HCT116 (cell line): ENCODE measurements at regions not wholly inside any gene's neighbourhood (a gene's known extent, or its start where the extent isn't known, plus 50 kb on each side); places are given as distances from the start of the nearest gene placed in this dataset.

Experiments
- ATAC-seq: fragments of 200-7000 bp; cut with Tn5 transposase; 2 replicates; pipeline ENCODE4 v1.9.1; 2020; ENCODE audit warnings: mild to moderate bottlenecking, moderate library complexity
- BruUV-seq: library from RNA; stranded (reverse); fragments of 400-500 nt; replicated peaks from 2 replicates; lab custom pipeline; 2021; lab: Mats Ljungman, UMichigan
- CTCF ChIA-PET: fragments of 300-600 bp; sonication (Branson Sonifier 250); formaldehyde crosslinking; loops from one replicate; lab custom pipeline; 2021; ENCODE audit warnings: antibody characterized with exemption; lab: Charles Lee
- POLR2A ChIA-PET: fragments of 300-600, 350-600 bp; sonication (Branson Sonifier 250); formaldehyde crosslinking; loops from one replicate; lab custom pipeline; 2021; ENCODE audit warnings: antibody characterized with exemption; lab: Charles Lee
- RAD21 ChIA-PET, 2 experiments: fragments of 300-600 bp; sonication (Branson Sonifier 250); formaldehyde crosslinking; loops; one replicate each; lab custom pipeline; 2023; ENCODE audit warnings: low total read pairs in 2 of 2; ENCODE audit not compliant: uncharacterized antibody in 2 of 2, unreplicated experiment in 2 of 2, low non-redundant PET in 1 of 2; lab: Charles Lee
- DNase-seq: peaks from one replicate; pipeline ENCODE4 v3.0.0-alpha.2; 2010; ENCODE audit warnings: low read depth, low spot score
- H2AFZ ChIP-seq: fragments of 200-600 bp; shearing (Covaris generic), sonication (generic); 2 replicates; pipeline ENCODE4 v1.6.1; 2017; ENCODE audit warnings: low read depth, mixed run types, mixed read lengths, antibody characterized with exemption, low read length; ENCODE audit not compliant: poor library complexity, severe bottlenecking
- H3K27ac ChIP-seq: 2 replicates; pipeline ENCODE4 v1.5.1; 2012; ENCODE audit warnings: low read depth, low read length
- H3K27me3 ChIP-seq: fragments of 200-600 bp; sonication (generic); 2 replicates; pipeline ENCODE4 v1.6.1; 2016; ENCODE audit warnings: mixed run types, low read length, mixed read lengths; ENCODE audit not compliant: insufficient read depth
- H3K36me3 ChIP-seq, 2 experiments: fragments of 200-500 bp in 1 of 2; fragments of 200-600 bp in 1 of 2; sonication (Bioruptor generic) in 1 of 2; sonication (generic) in 1 of 2; 2 replicates each; pipeline versions ENCODE4 v1.5.1 to v1.6.1; 2014 to 2016; ENCODE audit warnings: low read length in 2 of 2, inconsistent platforms in 1 of 2, mixed read lengths in 1 of 2, mixed run types in 1 of 2; ENCODE audit not compliant: insufficient read depth in 2 of 2, control insufficient read depth in 1 of 2
- H3K4me1 ChIP-seq, 2 experiments: fragments of 200-600 bp in 1 of 2; sonication (generic) in 1 of 2; 2 replicates each; pipeline versions ENCODE4 v1.5.1 to v1.6.1; 2012 to 2017; ENCODE audit warnings: low read length in 2 of 2, inconsistent platforms in 1 of 2, mild to moderate bottlenecking in 1 of 2, mixed read lengths in 1 of 2, mixed run types in 1 of 2, moderate library complexity in 1 of 2; ENCODE audit not compliant: insufficient read depth in 2 of 2, control insufficient read depth in 1 of 2
- H3K4me2 ChIP-seq: fragments of 200-600 bp; sonication (generic); 2 replicates; pipeline ENCODE4 v1.6.1; 2017; ENCODE audit warnings: mixed run types, low read length, mixed read lengths
- H3K4me3 ChIP-seq, 2 experiments: fragments of 200-600 bp in 1 of 2; sonication (generic) in 1 of 2; replicated peaks in 1 of 2; 2 replicates each; pipeline ENCODE4 v1.5.1; 2011 to 2016; ENCODE audit warnings: low read length in 2 of 2, control low read depth in 1 of 2, low read depth in 1 of 2, mild to moderate bottlenecking in 1 of 2, mixed read lengths in 1 of 2, mixed run types in 1 of 2
- H3K79me2 ChIP-seq: fragments of 200-600 bp; sonication (generic); 2 replicates; pipeline ENCODE4 v1.6.1; 2017; ENCODE audit warnings: mild to moderate bottlenecking, mixed run types, low read length, moderate library complexity, mixed read lengths; ENCODE audit not compliant: insufficient read depth
- H3K9ac ChIP-seq: fragments of 200-600 bp; sonication (generic); 2 replicates; pipeline ENCODE4 v1.6.1; 2016; ENCODE audit warnings: low read length, mixed read lengths
- H3K9me2 ChIP-seq: fragments of 200-600 bp; sonication (generic), shearing (Covaris generic); 2 replicates; pipeline ENCODE4 v1.6.1; 2017; ENCODE audit warnings: mixed run types, mild to moderate bottlenecking, moderate library complexity; ENCODE audit not compliant: insufficient read depth
- H3K9me3 ChIP-seq, 2 experiments: fragments of 200-500 bp in 1 of 2; fragments of 200-600 bp in 1 of 2; sonication (Bioruptor generic) in 1 of 2; sonication (generic) in 1 of 2; 2 replicates each; pipeline ENCODE4 v1.6.1; 2014 to 2017; ENCODE audit warnings: low read length in 2 of 2, mixed read lengths in 2 of 2, inconsistent platforms in 1 of 2, low read depth in 1 of 2, mild to moderate bottlenecking in 1 of 2, mixed run types in 1 of 2, moderate library complexity in 1 of 2; ENCODE audit not compliant: control insufficient read depth in 1 of 2, insufficient read depth in 1 of 2
- H4K20me1 ChIP-seq: fragments of 200-600 bp; sonication (generic), shearing (Covaris generic); 2 replicates; pipeline ENCODE4 v1.6.1; 2017; ENCODE audit warnings: mixed run types, mild to moderate bottlenecking, moderate library complexity; ENCODE audit not compliant: insufficient read depth
- CBX3 ChIP-seq: IDR thresholded peaks from 2 replicates; pipeline ENCODE4 v1.6.1; 2012; ENCODE audit warnings: low read depth
- CEBPB ChIP-seq: IDR thresholded peaks from 2 replicates; pipeline ENCODE4 v1.6.1; 2012; ENCODE audit warnings: low read depth
- EGR1 ChIP-seq: IDR thresholded peaks from 2 replicates; pipeline ENCODE4 v1.6.1; 2012; ENCODE audit warnings: low read depth
- ELF1 ChIP-seq: IDR thresholded peaks from 2 replicates; pipeline ENCODE4 v1.6.1; 2012; ENCODE audit warnings: low read depth, borderline replicate concordance
- EZH2 ChIP-seq: fragments of 200-600 bp; sonication (generic); IDR thresholded peaks from 2 replicates; pipeline ENCODE4 v1.6.1; 2017; ENCODE audit warnings: antibody characterized with exemption, mixed run types
- JUND ChIP-seq: IDR thresholded peaks from 2 replicates; pipeline ENCODE4 v1.6.1; 2012
- POLR2A ChIP-seq: IDR thresholded peaks from 2 replicates; pipeline ENCODE4 v1.7.0; 2011; ENCODE audit warnings: borderline replicate concordance; ENCODE audit not compliant: insufficient read depth, insufficient read length; ENCODE audit errors: extremely low read depth
- POLR2AphosphoS5 ChIP-seq: IDR thresholded peaks from 2 replicates; pipeline ENCODE4 v1.6.1; 2011; ENCODE audit warnings: mild to moderate bottlenecking, low read depth, low read length, moderate library complexity
- RAD21 ChIP-seq: IDR thresholded peaks from 2 replicates; pipeline ENCODE4 v1.6.1; 2012; ENCODE audit warnings: low read depth, mild to moderate bottlenecking
- REST ChIP-seq: IDR thresholded peaks from 2 replicates; pipeline ENCODE4 v1.6.1; 2012; ENCODE audit warnings: low read depth
- SIN3A ChIP-seq: IDR thresholded peaks from 2 replicates; pipeline ENCODE4 v1.6.1; 2012; ENCODE audit warnings: low read depth
- SP1 ChIP-seq: IDR thresholded peaks from 2 replicates; pipeline ENCODE4 v1.6.1; 2012; ENCODE audit warnings: low read depth
- SRF ChIP-seq: IDR thresholded peaks from 2 replicates; pipeline ENCODE4 v1.6.1; 2012; ENCODE audit warnings: low read depth
- TCF7L2 ChIP-seq: IDR thresholded peaks from 2 replicates; pipeline ENCODE4 v1.7.0; 2011; ENCODE audit warnings: borderline replicate concordance, inconsistent platforms; ENCODE audit not compliant: insufficient read depth, insufficient read length; ENCODE audit errors: extremely low read depth
- YY1 ChIP-seq: IDR thresholded peaks from 2 replicates; pipeline ENCODE4 v1.6.1; 2011; ENCODE audit warnings: low read length, low read depth, moderate library complexity, mild to moderate bottlenecking; ENCODE audit not compliant: insufficient replicate concordance; ENCODE audit errors: extremely low read depth
- ZFX ChIP-seq: fragments of 450-650 bp; IDR thresholded peaks from 2 replicates; pipeline ENCODE4 v1.6.1; 2017
- ZNF274 ChIP-seq: fragments of 200-500 bp; sonication (Bioruptor generic); IDR thresholded peaks from 2 replicates; pipeline ENCODE4 v1.6.1; 2014; ENCODE audit warnings: mild to moderate bottlenecking, low read depth, low read length, inconsistent platforms
- intact Hi-C: fragments of 100-400 bp; cut with micrococcal nuclease; formaldehyde crosslinking; loops from 2 replicates; pipeline ENCODE4 v1.10.0; 2022
- TF ChIP-seq, protein P1 (sequence below): IDR thresholded peaks from 2 replicates; pipeline ENCODE4 v1.6.1; 2012
- TF ChIP-seq, protein P2 (sequence below): IDR thresholded peaks from 2 replicates; pipeline ENCODE4 v1.6.1; 2011; ENCODE audit warnings: mild to moderate bottlenecking, low read length, moderate library complexity; ENCODE audit not compliant: insufficient replicate concordance; ENCODE audit errors: extremely low read depth

- DNase-seq, result no peak
- Histone ChIP-seq H3K27ac (no peak overlapping the region), H4K20me1 (no peaks in the 10 kb centered on the region), H3K4me3 (no peak overlapping the region), H3K4me2 (no peak overlapping the region), H3K36me3 (no peaks in the 10 kb centered on the region), H2AFZ (no peak overlapping the region), H3K9ac (no peak overlapping the region)
- no peak for TF ChIP-seq EGR1
- TF ChIP-seq RAD21, result no peak
- no peak for TF ChIP-seq CBX3
- TF ChIP-seq POLR2A, result no peak
- TF ChIP-seq ZNF274, result no peak
- no peak for TF ChIP-seq REST
- no peak for TF ChIP-seq CEBPB
- no peak for TF ChIP-seq SRF
- no peak for TF ChIP-seq EZH2
- TF ChIP-seq ELF1, result no peak
- TF ChIP-seq ZFX, result no peak
- no peak for TF ChIP-seq TCF7L2
- TF ChIP-seq POLR2AphosphoS5, result no peak
- TF ChIP-seq, protein P1, sequence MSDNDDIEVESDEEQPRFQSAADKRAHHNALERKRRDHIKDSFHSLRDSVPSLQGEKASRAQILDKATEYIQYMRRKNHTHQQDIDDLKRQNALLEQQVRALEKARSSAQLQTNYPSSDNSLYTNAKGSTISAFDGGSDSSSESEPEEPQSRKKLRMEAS, result no peak
- no peak for TF ChIP-seq SIN3A
- TF ChIP-seq JUND, result no peak
- TF ChIP-seq YY1, result no peak
- no peak for TF ChIP-seq SP1
- TF ChIP-seq, protein P2, sequence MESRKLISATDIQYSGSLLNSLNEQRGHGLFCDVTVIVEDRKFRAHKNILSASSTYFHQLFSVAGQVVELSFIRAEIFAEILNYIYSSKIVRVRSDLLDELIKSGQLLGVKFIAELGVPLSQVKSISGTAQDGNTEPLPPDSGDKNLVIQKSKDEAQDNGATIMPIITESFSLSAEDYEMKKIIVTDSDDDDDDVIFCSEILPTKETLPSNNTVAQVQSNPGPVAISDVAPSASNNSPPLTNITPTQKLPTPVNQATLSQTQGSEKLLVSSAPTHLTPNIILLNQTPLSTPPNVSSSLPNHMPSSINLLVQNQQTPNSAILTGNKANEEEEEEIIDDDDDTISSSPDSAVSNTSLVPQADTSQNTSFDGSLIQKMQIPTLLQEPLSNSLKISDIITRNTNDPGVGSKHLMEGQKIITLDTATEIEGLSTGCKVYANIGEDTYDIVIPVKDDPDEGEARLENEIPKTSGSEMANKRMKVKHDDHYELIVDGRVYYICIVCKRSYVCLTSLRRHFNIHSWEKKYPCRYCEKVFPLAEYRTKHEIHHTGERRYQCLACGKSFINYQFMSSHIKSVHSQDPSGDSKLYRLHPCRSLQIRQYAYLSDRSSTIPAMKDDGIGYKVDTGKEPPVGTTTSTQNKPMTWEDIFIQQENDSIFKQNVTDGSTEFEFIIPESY, result no peak
- TF ChIP-seq, all 23 proteins: peak for 0
- intact Hi-C loops, result no loop called here
- POLR2A ChIA-PET, result no interaction called here
- BruUV-seq, result no TSS peak
- RAD21 ChIA-PET, result no interaction called here
- Histone ChIP-seq H3K79me2 (no peaks in the 10 kb centered on the region), H3K4me1 (no peaks in the 10 kb centered on the region), H3K27me3 (no peaks in the 10 kb centered on the region), H3K9me2 (no peaks in the 10 kb centered on the region), H3K9me3 (peaks cover 5 to 26% of the 10 kb centered on the region in 2 experiments; a peak in 2 of 4 replicates)
- ATAC-seq, result no peak
- CTCF ChIA-PET, result no interaction called here
Observed at GRCh38 chr5:3780278-3780677, 184.6 kb downstream of the IRX1 start.
